Adrenal gland (tissue), 5 donors: ENCODE measurements at regions not wholly inside any gene's neighbourhood (a gene's known extent, or its start where the extent isn't known, plus 50 kb on each side); places are given as distances from the start of the nearest gene placed in this dataset.

Experiments
- POLR2A ChIP-seq, 2 donors: fragments of 450-650 bp; IDR thresholded peaks; one replicate each; pipeline ENCODE4 v1.6.1; 2017; ENCODE audit warnings: antibody characterized with exemption in 2 of 2, mild to moderate bottlenecking in 2 of 2, moderate library complexity in 1 of 2
- TF ChIP-seq, protein P1 (sequence below), 6 experiments: fragments of 450-650 bp in 4 of 6; fragments of 200-600 bp in 2 of 6; sonication (generic) in 1 of 6; IDR thresholded peaks; 1 replicate in 5 of 6; 2 replicates in 1 of 6; pipeline versions ENCODE4 v1.5.1 to v1.8.0; 2016 to 2021; ENCODE audit warnings: antibody characterized with exemption in 6 of 6, mild to moderate bottlenecking in 2 of 6, moderate library complexity in 1 of 6
- donor health status: DM: no; HTN: no; CAD: no.

DNA sequence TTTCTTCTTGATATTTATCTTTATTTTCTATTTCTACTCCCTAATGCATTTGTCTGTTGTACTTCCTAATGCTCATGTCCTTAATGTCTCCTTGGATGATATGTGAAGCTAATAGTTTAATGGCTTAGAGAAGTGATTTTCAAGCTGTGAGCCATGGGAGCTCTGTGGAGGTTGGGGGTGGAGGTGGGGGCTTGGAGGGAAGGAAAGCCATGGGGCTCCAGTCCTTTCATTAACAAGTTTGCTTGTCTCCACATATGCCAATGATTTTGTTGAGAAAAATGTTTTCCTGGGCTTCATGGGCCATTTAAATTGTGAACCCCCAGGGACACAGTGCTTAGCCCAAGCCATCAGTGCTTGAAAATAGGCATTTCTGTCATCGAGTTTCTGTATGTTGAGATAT, 264.1 kb downstream of the SCG2 start:
- no peak for TF ChIP-seq POLR2A (IDR thresholded peaks at IDR 0.05)
- TF ChIP-seq, protein P1, sequence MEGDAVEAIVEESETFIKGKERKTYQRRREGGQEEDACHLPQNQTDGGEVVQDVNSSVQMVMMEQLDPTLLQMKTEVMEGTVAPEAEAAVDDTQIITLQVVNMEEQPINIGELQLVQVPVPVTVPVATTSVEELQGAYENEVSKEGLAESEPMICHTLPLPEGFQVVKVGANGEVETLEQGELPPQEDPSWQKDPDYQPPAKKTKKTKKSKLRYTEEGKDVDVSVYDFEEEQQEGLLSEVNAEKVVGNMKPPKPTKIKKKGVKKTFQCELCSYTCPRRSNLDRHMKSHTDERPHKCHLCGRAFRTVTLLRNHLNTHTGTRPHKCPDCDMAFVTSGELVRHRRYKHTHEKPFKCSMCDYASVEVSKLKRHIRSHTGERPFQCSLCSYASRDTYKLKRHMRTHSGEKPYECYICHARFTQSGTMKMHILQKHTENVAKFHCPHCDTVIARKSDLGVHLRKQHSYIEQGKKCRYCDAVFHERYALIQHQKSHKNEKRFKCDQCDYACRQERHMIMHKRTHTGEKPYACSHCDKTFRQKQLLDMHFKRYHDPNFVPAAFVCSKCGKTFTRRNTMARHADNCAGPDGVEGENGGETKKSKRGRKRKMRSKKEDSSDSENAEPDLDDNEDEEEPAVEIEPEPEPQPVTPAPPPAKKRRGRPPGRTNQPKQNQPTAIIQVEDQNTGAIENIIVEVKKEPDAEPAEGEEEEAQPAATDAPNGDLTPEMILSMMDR (IDR thresholded peaks at IDR 0.05): no peak
